GM23338 (cell line): ENCODE measurements at regions not wholly inside any gene's neighbourhood (a gene's known extent, or its start where the extent isn't known, plus 50 kb on each side); places are given as distances from the start of the nearest gene placed in this dataset.

Experiments used
- ATAC-seq: fragments of 200-7000 bp; cut with Tn5 transposase; 3 replicates; pipeline ENCODE4 v1.9.1; 2020
- DNase-seq: peaks from one replicate; pipeline ENCODE4 v3.0.0-alpha.2; 2015; ENCODE audit warnings: low spot score
- H2AFZ ChIP-seq: fragments of 200-600 bp; sonication (generic); 2 replicates; pipeline ENCODE4 v1.8.0; 2016; ENCODE audit warnings: antibody characterized with exemption, mild to moderate bottlenecking, moderate library complexity
- H3F3A ChIP-seq: fragments of 200-600 bp; sonication (generic); replicated peaks from 2 replicates; pipeline ENCODE4 v1.8.0; 2017; ENCODE audit warnings: antibody characterized with exemption, mixed run types, low read depth
- H3K27ac ChIP-seq: fragments of 200-600 bp; sonication (generic); 2 replicates; pipeline ENCODE4 v1.6.1; 2016; ENCODE audit warnings: low read depth
- H3K27me3 ChIP-seq: fragments of 200-600 bp; sonication (generic); 2 replicates; pipeline ENCODE4 v1.8.0; 2016; ENCODE audit warnings: mild to moderate bottlenecking, mixed run types, moderate library complexity; ENCODE audit not compliant: insufficient read depth
- H3K36me3 ChIP-seq: fragments of 200-600 bp; sonication (generic); 2 replicates; pipeline ENCODE4 v1.8.0; 2016; ENCODE audit warnings: mild to moderate bottlenecking; ENCODE audit not compliant: insufficient read depth
- H3K4me1 ChIP-seq: fragments of 200-600 bp; sonication (generic); 2 replicates; pipeline ENCODE4 v1.8.0; 2016; ENCODE audit warnings: mild to moderate bottlenecking, moderate library complexity; ENCODE audit not compliant: insufficient read depth
- H3K4me2 ChIP-seq: fragments of 200-600 bp; sonication (generic); 2 replicates; pipeline ENCODE4 v1.7.1; 2017; ENCODE audit warnings: mixed run types
- H3K4me3 ChIP-seq: fragments of 200-600 bp; sonication (generic); 2 replicates; pipeline ENCODE4 v1.6.1; 2016; ENCODE audit warnings: mixed run types
- H3K79me2 ChIP-seq: fragments of 200-600 bp; sonication (generic); replicated peaks from 2 replicates; pipeline ENCODE4 v1.8.0; 2017; ENCODE audit warnings: mild to moderate bottlenecking; ENCODE audit not compliant: insufficient read depth
- H3K9me2 ChIP-seq: fragments of 200-600 bp; sonication (generic); 2 replicates; pipeline ENCODE4 v1.8.0; 2017; ENCODE audit not compliant: insufficient read depth
- H4K20me1 ChIP-seq: fragments of 200-600 bp; sonication (generic); replicated peaks from 2 replicates; pipeline ENCODE4 v1.8.0; 2017; ENCODE audit warnings: mild to moderate bottlenecking; ENCODE audit not compliant: insufficient read depth
- H3K27ac Mint-ChIP-seq: 2 replicates; pipeline ENCODE4 v1.8.0; 2020; ENCODE audit warnings: inconsistent platforms, mild to moderate bottlenecking, moderate library complexity, mixed read lengths
- H3K27me3 Mint-ChIP-seq: 3 replicates; pipeline ENCODE4 v1.8.0; 2022; ENCODE audit warnings: low read depth, mild to moderate bottlenecking, moderate library complexity, mixed read lengths, inconsistent platforms; ENCODE audit not compliant: insufficient read depth, poor library complexity
- H3K36me3 Mint-ChIP-seq: 3 replicates; pipeline ENCODE4 v1.8.0; 2021; ENCODE audit warnings: low read depth, mild to moderate bottlenecking, inconsistent platforms, moderate library complexity, mixed read lengths
- H3K4me1 Mint-ChIP-seq: 3 replicates; pipeline ENCODE4 v1.8.0; 2020; ENCODE audit warnings: mild to moderate bottlenecking, inconsistent platforms, mixed read lengths
- H3K4me3 Mint-ChIP-seq: 3 replicates; pipeline ENCODE4 v1.8.0; 2021; ENCODE audit warnings: moderate library complexity, mild to moderate bottlenecking, inconsistent platforms, mixed read lengths
- H3K9me3 Mint-ChIP-seq: 3 replicates; pipeline ENCODE4 v1.8.0; 2020; ENCODE audit warnings: moderate library complexity, mild to moderate bottlenecking, inconsistent platforms, mixed read lengths
- CREB1 ChIP-seq: fragments of 250-450 bp; sonication (Bioruptor Pico); IDR thresholded peaks from 2 replicates; pipeline ENCODE4 v1.5.0; 2020; ENCODE audit warnings: low read depth, mild to moderate bottlenecking, moderate library complexity
- EZH2 ChIP-seq: fragments of 200-600 bp; sonication (generic); IDR thresholded peaks from one replicate; pipeline ENCODE4 v1.8.0; 2017; ENCODE audit warnings: antibody characterized with exemption, mild to moderate bottlenecking, low read depth; ENCODE audit not compliant: unreplicated experiment
- ZNF462 ChIP-seq: fragments of 250-450 bp; sonication (Bioruptor Pico); IDR thresholded peaks from 2 replicates; pipeline ENCODE4 v1.5.0; 2020; ENCODE audit warnings: mild to moderate bottlenecking, moderate library complexity
- TF ChIP-seq, protein P1 (sequence below): IDR thresholded peaks from one replicate; pipeline ENCODE4 v1.6.1; 2018; ENCODE audit warnings: antibody characterized with exemption; ENCODE audit not compliant: unreplicated experiment

- TF ChIP-seq ZNF462 (CRISPR knock-in tag) (no peak), EZH2 (no peak)
Measured at GRCh38 chr4:159685340-159686092, 582.6 kb downstream of the RAPGEF2 start (continued).

- H3K27ac ChIP-seq, result no peak overlapping the region
- Mint-ChIP-seq H3K27me3 (no peaks in the 10 kb centered on the region), H3K36me3 (no peaks in the 10 kb centered on the region), H3K4me1 (peaks cover 11% of the 10 kb centered on the region), H3K9me3 (peaks cover 6% of the 10 kb centered on the region; the same call in 2 of the 3 replicates), H3K4me3 (no peak overlapping the region), H3K27ac (no peak overlapping the region)
- no peak for ATAC-seq
- H3K9me2 ChIP-seq, result peaks cover 6% of the 10 kb centered on the region
- H3K4me3 ChIP-seq, result no peak overlapping the region
- no peak overlapping the region for H3K4me2 ChIP-seq
- peaks cover 12% of the 10 kb centered on the region for H3K4me1 ChIP-seq
- no peak overlapping the region for H2AFZ ChIP-seq
- no peaks in the 10 kb centered on the region for H3F3A ChIP-seq
- no peaks in the 10 kb centered on the region for H4K20me1 ChIP-seq
- DNase-seq, result no peak
- no peaks in the 10 kb centered on the region for H3K27me3 ChIP-seq
- H3K79me2 ChIP-seq, result no peaks in the 10 kb centered on the region
- H3K36me3 ChIP-seq, result no peaks in the 10 kb centered on the region; the same call in 1 of the 2 replicates
- TF ChIP-seq, protein P1, sequence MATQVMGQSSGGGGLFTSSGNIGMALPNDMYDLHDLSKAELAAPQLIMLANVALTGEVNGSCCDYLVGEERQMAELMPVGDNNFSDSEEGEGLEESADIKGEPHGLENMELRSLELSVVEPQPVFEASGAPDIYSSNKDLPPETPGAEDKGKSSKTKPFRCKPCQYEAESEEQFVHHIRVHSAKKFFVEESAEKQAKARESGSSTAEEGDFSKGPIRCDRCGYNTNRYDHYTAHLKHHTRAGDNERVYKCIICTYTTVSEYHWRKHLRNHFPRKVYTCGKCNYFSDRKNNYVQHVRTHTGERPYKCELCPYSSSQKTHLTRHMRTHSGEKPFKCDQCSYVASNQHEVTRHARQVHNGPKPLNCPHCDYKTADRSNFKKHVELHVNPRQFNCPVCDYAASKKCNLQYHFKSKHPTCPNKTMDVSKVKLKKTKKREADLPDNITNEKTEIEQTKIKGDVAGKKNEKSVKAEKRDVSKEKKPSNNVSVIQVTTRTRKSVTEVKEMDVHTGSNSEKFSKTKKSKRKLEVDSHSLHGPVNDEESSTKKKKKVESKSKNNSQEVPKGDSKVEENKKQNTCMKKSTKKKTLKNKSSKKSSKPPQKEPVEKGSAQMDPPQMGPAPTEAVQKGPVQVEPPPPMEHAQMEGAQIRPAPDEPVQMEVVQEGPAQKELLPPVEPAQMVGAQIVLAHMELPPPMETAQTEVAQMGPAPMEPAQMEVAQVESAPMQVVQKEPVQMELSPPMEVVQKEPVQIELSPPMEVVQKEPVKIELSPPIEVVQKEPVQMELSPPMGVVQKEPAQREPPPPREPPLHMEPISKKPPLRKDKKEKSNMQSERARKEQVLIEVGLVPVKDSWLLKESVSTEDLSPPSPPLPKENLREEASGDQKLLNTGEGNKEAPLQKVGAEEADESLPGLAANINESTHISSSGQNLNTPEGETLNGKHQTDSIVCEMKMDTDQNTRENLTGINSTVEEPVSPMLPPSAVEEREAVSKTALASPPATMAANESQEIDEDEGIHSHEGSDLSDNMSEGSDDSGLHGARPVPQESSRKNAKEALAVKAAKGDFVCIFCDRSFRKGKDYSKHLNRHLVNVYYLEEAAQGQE, result no peak
- no peak for TF ChIP-seq CREB1 (CRISPR knock-in tag)
- no peak for TF ChIP-seq ZNF462 (CRISPR knock-in tag)
Measured at GRCh38 chr4:159689526-159689925, 586.6 kb downstream of the RAPGEF2 start.
